ENCODE measurements at regions not wholly inside any gene's neighbourhood (a gene's known extent, or its start where the extent isn't known, plus 50 kb on each side); places are given as distances from the start of the nearest gene placed in this dataset.
"Not testable (repeated sequence)": the region's sequence is repeated elsewhere in the genome, so short reads cannot be mapped to it uniquely, and the experiment has no call there.

DNA sequence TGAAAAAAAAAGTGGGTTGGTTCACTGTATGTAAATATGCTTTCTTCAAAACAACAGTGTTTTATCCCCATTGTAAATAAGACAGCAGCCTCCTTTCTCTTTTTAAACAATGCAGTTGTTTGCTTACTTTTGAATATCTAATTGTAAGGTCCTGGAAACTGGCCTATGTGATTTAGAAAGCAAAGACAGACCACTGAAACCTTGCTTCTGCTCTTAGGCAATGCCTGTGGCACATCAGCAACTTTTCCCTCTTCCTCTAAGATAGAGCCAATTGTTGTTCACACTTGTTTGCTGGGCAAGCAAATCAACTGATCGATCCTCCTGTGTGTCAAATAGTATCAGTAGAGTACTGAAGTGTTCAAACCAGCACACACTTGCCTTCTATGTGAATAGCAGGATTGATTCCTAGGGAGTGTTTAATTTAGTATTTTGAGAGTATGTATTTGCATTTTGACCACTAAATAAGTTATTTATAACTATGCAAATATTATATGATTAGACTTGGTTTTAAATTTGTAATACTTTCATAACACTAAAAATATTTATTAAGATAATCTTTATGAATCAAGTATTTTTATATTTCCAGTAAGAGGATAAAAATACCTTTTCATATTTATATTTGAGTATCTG is 55.4 kb upstream of the GRPR start:
- CTCF ChIA-PET, result no interaction called here
- POLR2A ChIA-PET, result no interaction called here
- no peaks in the 10 kb centered on the region for H3K36me3 ChIP-seq (ENCODE audit: control insufficient read depth in 4 of 4, insufficient read depth in 4 of 4, low read length in 3 of 4)
- no peak for DNase-seq
- no peaks in the 10 kb centered on the region for H3K4me1 ChIP-seq (ENCODE audit: control extremely low read depth in 1 of 4, control insufficient read depth in 4 of 4, insufficient read depth in 4 of 4, low read length in 3 of 4)
- no peaks in the 10 kb centered on the region for H3K27me3 ChIP-seq (replicated peaks in 2 of 5; ENCODE audit: control insufficient read depth in 4 of 5, insufficient read depth in 5 of 5, low read length in 4 of 5)
- H3K9me3 ChIP-seq (ENCODE audit: control extremely low read depth in 1 of 5, control insufficient read depth in 4 of 5, insufficient read depth in 2 of 5, low read depth in 1 of 5, low read length in 4 of 5), result no peaks in the 10 kb centered on the region
- H3K27ac ChIP-seq (ENCODE audit: insufficient read depth in 1 of 2, low read depth in 1 of 2, low read length in 2 of 2, poor library complexity in 1 of 2, severe bottlenecking in 2 of 2), result no peak overlapping the region
- H3K4me3 ChIP-seq (ENCODE audit: control insufficient read depth in 1 of 7, extremely low read depth in 1 of 7, insufficient read depth in 4 of 7, low read depth in 2 of 7, low read length in 6 of 7), result no peak overlapping the region
- WGBS (ENCODE audit: insufficient coverage), result no CpG with 5 or more reads among the region's 1 CpG

DNA sequence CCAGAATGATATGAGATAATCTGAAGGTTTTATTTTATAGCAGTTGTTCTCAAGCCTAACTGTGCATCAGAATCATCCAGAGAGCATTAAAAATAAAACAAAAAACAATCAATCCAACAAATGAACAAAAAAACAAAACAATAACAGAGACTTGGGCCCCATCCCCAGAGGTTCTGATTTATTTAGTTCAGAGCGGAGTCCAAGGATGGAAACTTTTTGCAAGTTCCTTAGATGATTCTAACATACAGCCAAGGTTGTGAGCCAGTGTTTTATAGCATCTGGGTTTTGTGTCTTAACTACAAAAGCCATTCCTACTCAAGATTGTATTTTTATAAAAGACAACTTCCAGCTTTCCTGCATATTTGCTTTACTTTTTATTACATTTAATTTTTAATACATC is 59.4 kb upstream of the GRPR start:
- no peak overlapping the region for H3K4me3 ChIP-seq (ENCODE audit: control insufficient read depth in 1 of 7, extremely low read depth in 1 of 7, insufficient read depth in 4 of 7, low read depth in 2 of 7, low read length in 6 of 7)
- no peak for DNase-seq
- H3K36me3 ChIP-seq (ENCODE audit: control insufficient read depth in 4 of 4, insufficient read depth in 4 of 4, low read length in 3 of 4), result no peaks in the 10 kb centered on the region
- no peaks in the 10 kb centered on the region for H3K4me1 ChIP-seq (ENCODE audit: control extremely low read depth in 1 of 4, control insufficient read depth in 4 of 4, insufficient read depth in 4 of 4, low read length in 3 of 4)
- ChIA-PET CTCF (no interaction called here), POLR2A (no interaction called here)
- H3K27me3 ChIP-seq (replicated peaks in 2 of 5; ENCODE audit: control insufficient read depth in 4 of 5, insufficient read depth in 5 of 5, low read length in 4 of 5), result peaks cover 0 to 2% (median 0%) of the 10 kb centered on the region in 5 experiments
- WGBS (ENCODE audit: insufficient coverage), result 89% methylated on average over 1 of the region's 1 CpG
- no peak overlapping the region for H3K27ac ChIP-seq (ENCODE audit: insufficient read depth in 1 of 2, low read depth in 1 of 2, low read length in 2 of 2, poor library complexity in 1 of 2, severe bottlenecking in 2 of 2)
- peaks cover 0 to 3% (median 2%) of the 10 kb centered on the region in 5 experiments for H3K9me3 ChIP-seq (ENCODE audit: control extremely low read depth in 1 of 5, control insufficient read depth in 4 of 5, insufficient read depth in 2 of 5, low read depth in 1 of 5, low read length in 4 of 5)

DNA sequence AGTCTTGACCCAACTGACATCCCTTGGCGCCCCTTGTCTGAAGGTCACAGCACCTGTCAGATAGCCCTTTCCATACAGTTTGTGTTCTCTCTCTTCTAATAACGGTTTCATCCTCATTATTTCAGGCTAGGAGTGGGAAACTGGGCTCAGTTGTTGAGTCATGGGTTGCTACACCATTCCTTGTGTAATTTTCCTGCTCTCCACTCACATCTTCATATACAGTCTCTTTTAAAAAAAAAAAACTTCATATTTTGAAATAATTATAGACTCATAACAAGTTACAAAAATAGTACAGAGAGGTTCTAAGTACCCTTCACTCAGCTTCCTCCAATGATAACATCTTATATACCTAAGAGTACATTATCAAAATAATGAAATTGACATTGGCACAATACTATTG is 60.2 kb upstream of the GRPR start:
- no peak overlapping the region for H3K27ac ChIP-seq (ENCODE audit: insufficient read depth in 1 of 2, low read depth in 1 of 2, low read length in 2 of 2, poor library complexity in 1 of 2, severe bottlenecking in 2 of 2)
- ChIA-PET CTCF (no interaction called here), POLR2A (no interaction called here)
- no peak for DNase-seq
- peaks cover 0 to 2% (median 0%) of the 10 kb centered on the region in 5 experiments for H3K27me3 ChIP-seq (replicated peaks in 2 of 5; ENCODE audit: control insufficient read depth in 4 of 5, insufficient read depth in 5 of 5, low read length in 4 of 5)
- no peaks in the 10 kb centered on the region for H3K36me3 ChIP-seq (ENCODE audit: control insufficient read depth in 4 of 4, insufficient read depth in 4 of 4, low read length in 3 of 4)
- peaks cover 0 to 3% (median 2%) of the 10 kb centered on the region in 5 experiments for H3K9me3 ChIP-seq (ENCODE audit: control extremely low read depth in 1 of 5, control insufficient read depth in 4 of 5, insufficient read depth in 2 of 5, low read depth in 1 of 5, low read length in 4 of 5)
- no peaks in the 10 kb centered on the region for H3K4me1 ChIP-seq (ENCODE audit: control extremely low read depth in 1 of 4, control insufficient read depth in 4 of 4, insufficient read depth in 4 of 4, low read length in 3 of 4)
- 100% methylated on average over 1 of the region's 2 CpGs for WGBS (ENCODE audit: insufficient coverage)
- no peak overlapping the region for H3K4me3 ChIP-seq (ENCODE audit: control insufficient read depth in 1 of 7, extremely low read depth in 1 of 7, insufficient read depth in 4 of 7, low read depth in 2 of 7, low read length in 6 of 7)

DNA sequence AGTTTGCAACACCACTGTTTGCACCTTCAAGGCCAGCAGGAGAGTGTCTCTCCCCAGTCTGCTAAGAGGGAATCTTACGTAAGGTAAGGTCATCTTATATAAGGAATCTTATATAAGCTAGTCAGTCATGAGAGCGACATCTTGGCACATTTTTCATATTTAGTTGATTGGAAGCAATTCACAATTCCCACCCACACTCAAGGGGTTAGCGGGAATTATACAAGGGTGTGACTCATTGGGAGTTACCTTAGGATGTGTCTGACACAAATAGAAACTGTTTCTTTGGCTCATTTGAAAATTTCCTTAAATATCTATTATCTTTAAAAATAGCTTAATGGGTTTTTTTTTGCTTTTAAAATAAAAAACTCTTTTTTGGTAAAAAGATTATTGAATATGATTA is 62.1 kb upstream of the GRPR start:
- CTCF ChIA-PET, result interaction anchor here (1.2 kb wide), 1 partner anchor 21 kb away, joined by 3 read pairs; no protein-coding TSS in a partner anchor
- no CpG with 5 or more reads among the region's 3 CpGs for WGBS (ENCODE audit: insufficient coverage)
- POLR2A ChIA-PET, result no interaction called here
- peaks cover 0 to 2% (median 0%) of the 10 kb centered on the region in 5 experiments for H3K27me3 ChIP-seq (replicated peaks in 2 of 5; ENCODE audit: control insufficient read depth in 4 of 5, insufficient read depth in 5 of 5, low read length in 4 of 5)
- peaks cover 0 to 3% (median 2%) of the 10 kb centered on the region in 5 experiments for H3K9me3 ChIP-seq (ENCODE audit: control extremely low read depth in 1 of 5, control insufficient read depth in 4 of 5, insufficient read depth in 2 of 5, low read depth in 1 of 5, low read length in 4 of 5)
- DNase-seq, result no peak
- H3K36me3 ChIP-seq (ENCODE audit: control insufficient read depth in 4 of 4, insufficient read depth in 4 of 4, low read length in 3 of 4), result no peaks in the 10 kb centered on the region
- no peak overlapping the region for H3K4me3 ChIP-seq (ENCODE audit: control insufficient read depth in 1 of 7, extremely low read depth in 1 of 7, insufficient read depth in 4 of 7, low read depth in 2 of 7, low read length in 6 of 7)
- H3K4me1 ChIP-seq (ENCODE audit: control extremely low read depth in 1 of 4, control insufficient read depth in 4 of 4, insufficient read depth in 4 of 4, low read length in 3 of 4), result no peaks in the 10 kb centered on the region
- H3K27ac ChIP-seq (ENCODE audit: insufficient read depth in 1 of 2, low read depth in 1 of 2, low read length in 2 of 2, poor library complexity in 1 of 2, severe bottlenecking in 2 of 2), result no peak overlapping the region

DNA sequence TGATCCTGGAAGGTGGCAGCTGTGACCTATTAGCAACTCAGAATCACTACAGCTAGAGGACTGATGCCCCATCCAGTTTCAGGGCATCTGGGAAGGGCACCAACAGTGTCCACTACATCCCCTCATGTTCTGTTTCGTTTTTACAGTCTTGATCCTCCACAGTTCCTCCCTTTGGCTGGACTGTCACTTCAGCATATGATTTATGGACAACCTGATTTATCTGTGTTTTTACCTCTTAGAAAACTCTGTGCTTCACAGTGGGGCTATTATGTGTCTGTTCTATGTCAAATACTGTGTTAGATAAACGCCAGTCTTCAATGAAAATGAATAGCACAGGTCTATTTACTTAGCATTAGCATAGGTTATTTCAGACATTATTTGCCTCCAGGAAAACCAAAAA is 63.1 kb upstream of the GRPR start:
- DNase-seq, result no peak
- no peaks in the 10 kb centered on the region for H3K36me3 ChIP-seq (ENCODE audit: control insufficient read depth in 4 of 4, insufficient read depth in 4 of 4, low read length in 3 of 4)
- H3K27ac ChIP-seq (ENCODE audit: insufficient read depth in 1 of 2, low read depth in 1 of 2, low read length in 2 of 2, poor library complexity in 1 of 2, severe bottlenecking in 2 of 2), result no peak overlapping the region
- 33% methylated on average over 1 of the region's 2 CpGs for WGBS (ENCODE audit: insufficient coverage)
- H3K9me3 ChIP-seq (ENCODE audit: control extremely low read depth in 1 of 5, control insufficient read depth in 4 of 5, insufficient read depth in 2 of 5, low read depth in 1 of 5, low read length in 4 of 5), result peaks cover 0 to 3% (median 2%) of the 10 kb centered on the region in 5 experiments
- no peak overlapping the region for H3K4me3 ChIP-seq (ENCODE audit: control insufficient read depth in 1 of 7, extremely low read depth in 1 of 7, insufficient read depth in 4 of 7, low read depth in 2 of 7, low read length in 6 of 7)
- ChIA-PET POLR2A (no interaction called here), CTCF (interaction anchor here (1.2 kb wide), 1 partner anchor 22 kb away, joined by 3 read pairs; no protein-coding TSS in a partner anchor)
- H3K27me3 ChIP-seq (replicated peaks in 2 of 5; ENCODE audit: control insufficient read depth in 4 of 5, insufficient read depth in 5 of 5, low read length in 4 of 5), result peaks cover 0 to 2% (median 0%) of the 10 kb centered on the region in 5 experiments
- H3K4me1 ChIP-seq (ENCODE audit: control extremely low read depth in 1 of 4, control insufficient read depth in 4 of 4, insufficient read depth in 4 of 4, low read length in 3 of 4), result no peaks in the 10 kb centered on the region

DNA sequence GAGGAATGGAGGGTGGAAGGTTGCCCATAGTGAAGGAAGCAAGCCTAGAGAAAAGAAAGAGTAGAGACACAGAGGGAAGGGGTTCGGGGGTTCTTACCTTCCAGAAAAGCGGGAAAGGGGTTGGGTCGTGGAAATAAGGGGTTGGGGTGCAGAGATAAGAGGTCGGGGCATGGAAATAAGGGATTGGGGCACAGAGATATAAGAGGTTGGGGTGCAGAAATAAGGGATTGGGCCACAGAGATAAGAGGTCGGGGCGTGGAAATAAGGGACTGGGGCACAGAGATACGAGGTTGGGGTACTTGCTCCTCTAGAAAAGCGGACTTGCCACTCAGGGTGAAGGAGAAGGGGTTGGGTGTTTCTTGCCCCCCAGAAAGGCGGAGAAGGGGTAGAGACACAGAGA is 74.2 kb upstream of the GRPR start:
- H3K4me1 ChIP-seq (ENCODE audit: control extremely low read depth in 1 of 4, control insufficient read depth in 4 of 4, insufficient read depth in 4 of 4, low read length in 3 of 4); H3K27ac ChIP-seq (ENCODE audit: insufficient read depth in 1 of 2, low read depth in 1 of 2, low read length in 2 of 2, poor library complexity in 1 of 2, severe bottlenecking in 2 of 2); H3K27me3 ChIP-seq (replicated peaks in 2 of 5; ENCODE audit: control insufficient read depth in 4 of 5, insufficient read depth in 5 of 5, low read length in 4 of 5); H3K4me3 ChIP-seq (ENCODE audit: control insufficient read depth in 1 of 7, extremely low read depth in 1 of 7, insufficient read depth in 4 of 7, low read depth in 2 of 7, low read length in 6 of 7); CTCF ChIA-PET; H3K36me3 ChIP-seq (ENCODE audit: control insufficient read depth in 4 of 4, insufficient read depth in 4 of 4, low read length in 3 of 4); DNase-seq; POLR2A ChIA-PET; H3K9me3 ChIP-seq (ENCODE audit: control extremely low read depth in 1 of 5, control insufficient read depth in 4 of 5, insufficient read depth in 2 of 5, low read depth in 1 of 5, low read length in 4 of 5): not testable (repeated sequence)
- WGBS (ENCODE audit: insufficient coverage), result 94% methylated on average over 8 of the region's 9 CpGs

DNA sequence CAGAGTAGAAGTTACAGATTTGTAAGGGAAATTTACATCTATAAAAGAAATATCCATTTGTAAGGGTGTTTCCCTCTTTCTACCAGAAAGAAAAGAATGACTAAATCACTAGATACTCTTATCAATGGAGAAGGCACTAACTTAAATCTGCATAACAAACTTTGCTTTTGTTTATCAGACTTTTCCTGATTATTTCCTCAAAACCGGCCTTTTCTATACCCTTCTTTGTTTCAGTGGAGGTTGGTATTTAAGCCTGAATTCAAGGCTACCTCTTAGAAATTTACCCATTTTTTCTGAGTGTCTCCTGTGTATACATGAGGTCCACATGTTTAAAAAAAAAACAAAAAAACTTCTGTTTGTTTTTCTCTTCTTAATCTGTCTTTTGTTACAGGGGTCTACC is 80.4 kb upstream of the GRPR start:
- CTCF ChIA-PET, result no interaction called here
- POLR2A ChIA-PET, result no interaction called here
- Histone ChIP-seq H3K9me3 (ENCODE audit: control extremely low read depth in 1 of 5, control insufficient read depth in 4 of 5, insufficient read depth in 2 of 5, low read depth in 1 of 5, low read length in 4 of 5) (no peaks in the 10 kb centered on the region), H3K36me3 (ENCODE audit: control insufficient read depth in 4 of 4, insufficient read depth in 4 of 4, low read length in 3 of 4) (no peaks in the 10 kb centered on the region), H3K4me1 (ENCODE audit: control extremely low read depth in 1 of 4, control insufficient read depth in 4 of 4, insufficient read depth in 4 of 4, low read length in 3 of 4) (no peaks in the 10 kb centered on the region), H3K4me3 (ENCODE audit: control insufficient read depth in 1 of 7, extremely low read depth in 1 of 7, insufficient read depth in 4 of 7, low read depth in 2 of 7, low read length in 6 of 7) (no peak overlapping the region), H3K27me3 (replicated peaks in 2 of 5; ENCODE audit: control insufficient read depth in 4 of 5, insufficient read depth in 5 of 5, low read length in 4 of 5) (peaks cover 0 to 4% (median 0%) of the 10 kb centered on the region in 5 experiments), H3K27ac (ENCODE audit: insufficient read depth in 1 of 2, low read depth in 1 of 2, low read length in 2 of 2, poor library complexity in 1 of 2, severe bottlenecking in 2 of 2) (no peak overlapping the region)
- no peak for DNase-seq
- WGBS (ENCODE audit: insufficient coverage), result no CpG with 5 or more reads among the region's 1 CpG

Data from common myeloid progenitor, CD34-positive (primary cell).